Hindlimb muscle (tissue), 1 donor: ENCODE measurements at regions not wholly inside any gene's neighbourhood (a gene's known extent, or its start where the extent isn't known, plus 50 kb on each side); places are given as distances from the start of the nearest gene placed in this dataset.

Experiments
- DNase-seq: peaks from one replicate; pipeline ENCODE4 v3.0.0-alpha.2; 2013

GRCh38 chr5:65068410-65068809 is 299.7 kb downstream of the CWC27 start:
- DNase-seq = no peak

- no peak for DNase-seq
Measured at GRCh38 chr5:65070026-65070425, 301.3 kb downstream of the CWC27 start.

GRCh38 chr5:65072850-65073249 is 304.1 kb downstream of the CWC27 start:
- DNase-seq = no peak

- DNase-seq = no peak
Measured at GRCh38 chr5:65073250-65073661, 304.5 kb downstream of the CWC27 start.

GRCh38 chr5:65075623-65076250 is 307.0 kb downstream of the CWC27 start:
- DNase-seq = no peak

GRCh38 chr5:65076251-65076869 is 307.6 kb downstream of the CWC27 start:
- DNase-seq = peak; percentile 13

- DNase-seq = no peak
Measured at GRCh38 chr5:65077653-65078052, 308.9 kb downstream of the CWC27 start.

GRCh38 chr5:65078331-65078730 is 309.6 kb downstream of the CWC27 start:
- DNase-seq = no peak

- no peak for DNase-seq
Measured at GRCh38 chr5:65081071-65081470, 312.3 kb downstream of the CWC27 start.

- no peak for DNase-seq
Measured at GRCh38 chr5:65084795-65085515, 316.2 kb downstream of the CWC27 start.

GRCh38 chr5:65085516-65085850 is 316.8 kb downstream of the CWC27 start:
- no peak for DNase-seq

- no peak for DNase-seq
Measured at GRCh38 chr5:65086234-65086890, 317.6 kb downstream of the CWC27 start.

GRCh38 chr5:65087154-65087553 is 318.4 kb downstream of the CWC27 start:
- no peak for DNase-seq

GRCh38 chr5:65094279-65094678 is 325.5 kb downstream of the CWC27 start:
- no peak for DNase-seq

GRCh38 chr5:65098393-65098792 is 329.7 kb downstream of the CWC27 start:
- no peak for DNase-seq
